Omental fat pad (tissue), 3 donors: ENCODE measurements at regions not wholly inside any gene's neighbourhood (a gene's known extent, or its start where the extent isn't known, plus 50 kb on each side); places are given as distances from the start of the nearest gene placed in this dataset.

ENCODE experiments used
- ATAC-seq: fragments of 150-250 bp; one replicate; pipeline ENCODE4 v1.9.1; 2016; ENCODE audit warnings: mild to moderate bottlenecking, moderate library complexity; ENCODE audit not compliant: low FRiP score
- DNase-seq: peaks from one replicate; pipeline ENCODE4 v3.0.0-alpha.2; 2019; ENCODE audit warnings: low spot score
- TF ChIP-seq, protein P1 (sequence below), 3 donors: fragments of 450-650 bp; IDR thresholded peaks; one replicate each; pipeline ENCODE4 v1.5.1; 2016 to 2017; ENCODE audit warnings: antibody characterized with exemption in 3 of 3, mild to moderate bottlenecking in 3 of 3, moderate library complexity in 2 of 3

DNA sequence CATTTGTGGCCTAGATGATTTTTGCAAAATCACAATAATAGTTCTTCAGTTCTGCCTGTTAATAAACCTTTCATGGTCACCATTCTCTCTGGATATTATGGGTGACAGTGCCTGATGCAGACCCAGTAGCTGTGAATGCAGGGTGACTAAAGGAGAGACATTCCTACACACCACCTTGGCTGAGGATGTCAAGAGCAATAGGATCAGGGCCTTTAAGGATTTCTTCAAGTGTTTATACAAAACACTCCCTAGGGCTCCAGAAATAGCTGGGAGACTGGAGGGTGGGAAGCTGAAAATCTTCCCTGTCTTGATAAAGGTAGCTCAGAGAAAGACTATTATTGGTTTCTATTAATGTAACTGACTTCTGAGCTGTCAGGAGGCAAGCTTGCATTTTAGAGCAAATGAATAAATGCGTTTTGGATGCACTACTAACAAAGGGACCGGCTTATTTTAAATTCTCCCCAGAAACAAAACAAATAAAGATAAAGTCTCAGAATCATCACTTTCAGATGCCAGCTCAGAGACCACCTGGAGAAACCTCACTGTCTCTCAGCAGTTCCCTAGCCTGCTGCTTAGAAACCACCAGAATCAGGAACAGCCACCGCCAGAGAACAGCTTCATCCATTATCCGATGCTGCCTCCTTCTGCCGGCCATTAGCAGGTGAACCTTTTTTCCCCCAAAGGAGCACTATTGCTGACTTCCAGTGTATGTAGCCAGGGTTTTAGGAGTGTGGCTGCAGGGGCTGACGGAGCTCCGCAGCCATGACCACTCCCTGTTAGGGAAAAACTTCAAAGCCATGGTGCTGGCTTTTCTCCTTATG, 171.4 kb upstream of the DYNLRB2 start:
- TF ChIP-seq, protein P1, sequence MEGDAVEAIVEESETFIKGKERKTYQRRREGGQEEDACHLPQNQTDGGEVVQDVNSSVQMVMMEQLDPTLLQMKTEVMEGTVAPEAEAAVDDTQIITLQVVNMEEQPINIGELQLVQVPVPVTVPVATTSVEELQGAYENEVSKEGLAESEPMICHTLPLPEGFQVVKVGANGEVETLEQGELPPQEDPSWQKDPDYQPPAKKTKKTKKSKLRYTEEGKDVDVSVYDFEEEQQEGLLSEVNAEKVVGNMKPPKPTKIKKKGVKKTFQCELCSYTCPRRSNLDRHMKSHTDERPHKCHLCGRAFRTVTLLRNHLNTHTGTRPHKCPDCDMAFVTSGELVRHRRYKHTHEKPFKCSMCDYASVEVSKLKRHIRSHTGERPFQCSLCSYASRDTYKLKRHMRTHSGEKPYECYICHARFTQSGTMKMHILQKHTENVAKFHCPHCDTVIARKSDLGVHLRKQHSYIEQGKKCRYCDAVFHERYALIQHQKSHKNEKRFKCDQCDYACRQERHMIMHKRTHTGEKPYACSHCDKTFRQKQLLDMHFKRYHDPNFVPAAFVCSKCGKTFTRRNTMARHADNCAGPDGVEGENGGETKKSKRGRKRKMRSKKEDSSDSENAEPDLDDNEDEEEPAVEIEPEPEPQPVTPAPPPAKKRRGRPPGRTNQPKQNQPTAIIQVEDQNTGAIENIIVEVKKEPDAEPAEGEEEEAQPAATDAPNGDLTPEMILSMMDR (IDR thresholded peaks at IDR 0.05): no peak
- DNase-seq: no peak
- no peak for ATAC-seq

DNA sequence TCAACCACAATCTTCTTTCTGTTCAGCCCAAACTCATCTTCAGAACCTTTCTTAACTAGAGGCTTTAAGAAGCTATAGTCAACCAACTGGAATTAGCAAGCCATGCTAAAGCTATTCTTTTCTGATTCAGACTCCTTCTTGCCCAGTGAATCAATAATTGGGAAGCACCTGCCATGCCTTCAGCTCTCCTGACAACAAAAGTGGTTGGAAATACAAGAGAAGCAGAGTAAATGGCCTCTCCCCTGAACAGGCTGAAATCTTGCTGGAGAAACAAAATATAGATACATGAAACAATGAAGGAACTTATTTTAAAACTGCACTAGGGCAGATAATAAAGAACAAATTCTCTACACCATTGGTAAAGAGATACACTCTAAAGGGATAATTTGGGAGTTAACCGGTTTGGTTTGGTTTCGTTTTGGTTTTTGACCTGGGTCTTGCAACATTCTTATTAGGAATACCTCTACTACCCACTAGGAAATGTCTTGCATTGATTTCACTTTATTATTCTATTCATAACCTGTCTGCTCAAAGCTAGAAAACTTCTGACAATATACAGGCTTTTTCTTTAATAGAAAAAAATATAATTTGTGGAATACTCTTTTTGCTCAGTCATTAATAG, 173.6 kb upstream of the DYNLRB2 start:
- TF ChIP-seq, protein P1 (IDR thresholded peaks at IDR 0.05): no peak
- DNase-seq (no peak), ATAC-seq (no peak)

DNA sequence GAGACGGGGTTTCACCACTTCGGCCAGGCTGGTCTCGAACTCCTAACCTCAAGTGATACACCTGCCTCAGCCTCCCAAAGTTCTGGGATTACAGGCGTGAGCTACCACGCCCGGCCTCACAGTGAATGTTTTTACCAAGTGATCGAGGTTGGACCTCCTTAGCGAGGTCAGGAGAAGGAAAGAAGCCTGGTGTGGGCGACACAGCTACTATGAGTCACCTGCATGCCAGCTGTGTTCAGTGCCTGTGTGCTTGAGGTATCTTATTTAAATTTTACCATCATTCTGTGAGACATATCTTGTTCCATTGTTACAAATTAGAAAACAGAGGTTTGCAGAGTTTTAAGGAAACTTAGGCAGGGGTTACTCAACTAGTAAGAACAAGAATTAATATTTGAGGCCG, 174.8 kb upstream of the DYNLRB2 start:
- DNase-seq (no peak), ATAC-seq (no peak)
- TF ChIP-seq, protein P1 (IDR thresholded peaks at IDR 0.05): no peak

DNA sequence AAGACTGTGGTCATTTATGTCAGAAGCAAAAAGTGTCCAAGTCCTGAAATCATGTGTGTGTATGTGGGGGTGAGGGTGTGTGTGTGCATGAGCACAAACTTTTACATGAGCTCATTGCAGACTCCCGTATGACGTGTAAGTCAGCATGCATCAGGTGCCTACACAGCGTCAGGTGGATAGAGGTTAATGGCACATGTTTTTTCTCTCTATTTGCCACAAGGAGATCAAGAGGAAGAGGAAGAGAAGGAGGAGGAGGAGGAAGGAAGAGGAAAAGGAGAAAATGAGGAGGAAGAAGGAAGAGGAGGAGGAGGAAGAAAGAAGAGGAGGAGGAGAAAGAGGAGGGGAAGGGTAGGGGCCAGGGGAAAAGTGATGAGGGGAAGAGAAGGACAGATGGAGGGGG, 178.0 kb upstream of the DYNLRB2 start:
- TF ChIP-seq, protein P1 (IDR thresholded peaks at IDR 0.05): no peak
- DNase-seq (no peak), ATAC-seq (no peak)

DNA sequence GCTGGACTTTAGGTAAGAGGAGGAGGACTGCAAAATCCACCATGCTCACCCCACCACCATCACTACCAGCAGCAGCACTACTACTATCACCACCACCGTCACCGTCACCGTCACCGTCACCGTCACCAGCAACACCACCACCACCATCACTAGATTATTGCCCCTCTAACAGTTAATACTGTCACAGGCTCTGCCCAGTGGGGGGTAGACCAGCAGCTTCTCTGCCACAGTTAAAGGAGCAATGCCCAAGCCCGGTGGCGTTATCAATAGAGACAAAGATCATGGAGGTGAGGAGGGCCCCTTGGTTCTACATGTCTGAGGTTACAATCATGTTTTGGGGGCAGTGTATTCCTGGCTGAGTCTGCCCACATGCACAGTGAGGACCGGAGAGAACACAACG, 184.4 kb upstream of the DYNLRB2 start:
- ATAC-seq (no peak), DNase-seq (no peak)
- TF ChIP-seq, protein P1 (IDR thresholded peaks at IDR 0.05): no peak

DNA sequence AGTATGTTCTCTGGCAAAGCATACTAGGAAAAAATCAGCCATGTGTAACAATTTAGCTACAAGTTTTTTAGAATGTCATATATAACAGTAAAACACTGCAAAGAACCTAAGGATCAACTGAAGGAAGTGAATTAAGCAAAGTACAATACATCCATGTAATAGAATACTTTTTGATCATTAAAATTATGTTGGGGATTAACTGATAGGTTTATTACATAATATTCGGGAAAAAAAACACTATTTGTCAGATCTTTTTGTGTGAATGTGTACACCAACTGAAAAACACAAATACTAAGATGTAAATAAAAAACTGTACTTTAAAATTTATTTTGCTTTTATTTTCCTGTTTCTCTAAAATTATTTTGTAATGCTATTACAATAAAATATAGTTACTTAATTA, 185.5 kb upstream of the DYNLRB2 start:
- ATAC-seq: no peak
- TF ChIP-seq, protein P1 (IDR thresholded peaks at IDR 0.05): no peak

DNA sequence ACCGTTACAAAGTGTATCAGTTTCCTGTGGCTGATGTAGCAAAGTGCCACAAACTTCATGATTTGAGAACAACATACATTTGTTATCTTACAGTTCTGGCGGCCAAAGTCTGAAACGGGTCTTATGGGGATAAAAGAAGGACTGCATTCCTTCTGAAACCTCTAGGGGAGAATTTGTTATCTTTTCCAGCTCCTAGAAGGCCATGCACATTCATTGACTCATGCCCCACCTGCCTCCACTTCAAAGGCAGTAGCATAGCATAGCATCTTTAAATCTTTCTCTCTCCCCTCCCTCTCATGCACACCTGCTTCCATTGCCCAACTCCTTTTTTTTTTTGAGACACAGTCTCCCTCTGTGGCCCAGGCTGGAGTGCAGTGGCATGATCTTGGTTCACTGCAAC, 190.7 kb upstream of the DYNLRB2 start:
- DNase-seq: no peak
- ATAC-seq: no peak
- TF ChIP-seq, protein P1 (IDR thresholded peaks at IDR 0.05): no peak

More for the DNA sequence above, 185.5 kb upstream of the DYNLRB2 start:
- no peak for DNase-seq
